Osteoblast (primary cell): ENCODE measurements at regions not wholly inside any gene's neighbourhood (a gene's known extent, or its start where the extent isn't known, plus 50 kb on each side); places are given as distances from the start of the nearest gene placed in this dataset.

ENCODE experiments used
- DNase-seq: peaks from one replicate; pipeline ENCODE4 v3.0.0; 2011; ENCODE audit warnings: low spot score, mixed read lengths; ENCODE audit not compliant: insufficient read length; ENCODE audit errors: missing footprints
- H2AFZ ChIP-seq: 2 replicates; pipeline ENCODE4 v1.6.0; 2011; ENCODE audit warnings: mild to moderate bottlenecking, low read length
- H3K27ac ChIP-seq: 2 replicates; pipeline ENCODE4 v1.5.1; 2011; ENCODE audit warnings: mild to moderate bottlenecking, low read depth, low read length, moderate library complexity
- H3K27me3 ChIP-seq: 2 replicates; pipeline ENCODE4 v1.6.0; 2012; ENCODE audit warnings: mild to moderate bottlenecking, control low read depth, inconsistent platforms, low read length, moderate library complexity; ENCODE audit not compliant: insufficient read depth
- H3K36me3 ChIP-seq: 2 replicates; pipeline ENCODE4 v1.5.1; 2011; ENCODE audit warnings: mild to moderate bottlenecking, low read length, control low read depth, moderate library complexity; ENCODE audit not compliant: insufficient read depth
- H3K4me1 ChIP-seq: 2 replicates; pipeline ENCODE4 v1.5.1; 2011; ENCODE audit warnings: mild to moderate bottlenecking, low read length, control low read depth, moderate library complexity; ENCODE audit not compliant: insufficient read depth
- H3K4me2 ChIP-seq: 2 replicates; pipeline ENCODE4 v1.6.0; 2011; ENCODE audit warnings: mild to moderate bottlenecking, low read length; ENCODE audit not compliant: insufficient read depth
- H3K4me3 ChIP-seq: fragments of 200-600 bp; sonication (generic); 3 replicates; pipeline ENCODE4 v1.5.1; 2012; ENCODE audit warnings: mild to moderate bottlenecking, low read length, inconsistent platforms; ENCODE audit not compliant: insufficient read depth
- H3K79me2 ChIP-seq: 2 replicates; pipeline ENCODE4 v1.6.0; 2012; ENCODE audit warnings: mild to moderate bottlenecking, low read length, control low read depth, inconsistent platforms; ENCODE audit not compliant: insufficient read depth
- H3K9me3 ChIP-seq: 2 replicates; pipeline ENCODE4 v1.5.1; 2011; ENCODE audit warnings: low read depth, low read length, control low read depth
- H4K20me1 ChIP-seq: 2 replicates; pipeline ENCODE4 v1.6.0; 2012; ENCODE audit warnings: mild to moderate bottlenecking, low read length, control low read depth; ENCODE audit not compliant: insufficient read depth
- TF ChIP-seq, protein P1 (sequence below): IDR thresholded peaks from 2 replicates; pipeline ENCODE4 v1.5.1; 2011; ENCODE audit warnings: mild to moderate bottlenecking, low read depth, low read length, moderate library complexity; ENCODE audit errors: extremely low read depth

DNA sequence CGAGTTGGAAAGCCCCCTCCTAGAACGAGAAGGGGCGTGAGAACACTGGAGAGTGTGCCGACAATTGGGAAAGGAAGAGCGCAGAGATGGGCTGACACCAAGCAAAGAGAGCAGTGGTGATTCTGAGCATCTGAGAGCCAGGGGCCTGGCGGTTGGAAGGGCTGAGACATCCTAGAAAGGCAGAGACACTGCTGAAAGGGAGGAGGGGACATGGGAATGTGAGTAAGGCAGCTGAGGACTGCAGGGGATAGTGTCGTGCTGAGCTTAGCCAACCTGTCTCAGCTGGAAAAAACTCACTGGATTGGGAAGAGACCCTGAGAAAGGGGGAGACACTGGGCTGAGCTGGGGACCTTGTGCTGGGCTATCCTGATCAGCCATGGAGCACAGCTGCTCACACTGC, 58.1 kb upstream of the SLC6A6 start:
- Histone ChIP-seq H3K27me3 (peaks cover 14% of the 10 kb centered on the region), H3K4me3 (no peak overlapping the region), H3K9me3 (no peaks in the 10 kb centered on the region), H3K79me2 (no peaks in the 10 kb centered on the region), H2AFZ (no peak overlapping the region), H3K36me3 (no peaks in the 10 kb centered on the region), H3K4me1 (no peaks in the 10 kb centered on the region), H3K4me2 (no peak overlapping the region), H3K27ac (no peak overlapping the region), H4K20me1 (no peaks in the 10 kb centered on the region)
- TF ChIP-seq, protein P1, sequence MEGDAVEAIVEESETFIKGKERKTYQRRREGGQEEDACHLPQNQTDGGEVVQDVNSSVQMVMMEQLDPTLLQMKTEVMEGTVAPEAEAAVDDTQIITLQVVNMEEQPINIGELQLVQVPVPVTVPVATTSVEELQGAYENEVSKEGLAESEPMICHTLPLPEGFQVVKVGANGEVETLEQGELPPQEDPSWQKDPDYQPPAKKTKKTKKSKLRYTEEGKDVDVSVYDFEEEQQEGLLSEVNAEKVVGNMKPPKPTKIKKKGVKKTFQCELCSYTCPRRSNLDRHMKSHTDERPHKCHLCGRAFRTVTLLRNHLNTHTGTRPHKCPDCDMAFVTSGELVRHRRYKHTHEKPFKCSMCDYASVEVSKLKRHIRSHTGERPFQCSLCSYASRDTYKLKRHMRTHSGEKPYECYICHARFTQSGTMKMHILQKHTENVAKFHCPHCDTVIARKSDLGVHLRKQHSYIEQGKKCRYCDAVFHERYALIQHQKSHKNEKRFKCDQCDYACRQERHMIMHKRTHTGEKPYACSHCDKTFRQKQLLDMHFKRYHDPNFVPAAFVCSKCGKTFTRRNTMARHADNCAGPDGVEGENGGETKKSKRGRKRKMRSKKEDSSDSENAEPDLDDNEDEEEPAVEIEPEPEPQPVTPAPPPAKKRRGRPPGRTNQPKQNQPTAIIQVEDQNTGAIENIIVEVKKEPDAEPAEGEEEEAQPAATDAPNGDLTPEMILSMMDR: no peak
- DNase-seq: peak; percentile 70

- peak; percentile 94 for DNase-seq
- Histone ChIP-seq H3K27me3 (peaks cover 14% of the 10 kb centered on the region), H4K20me1 (no peaks in the 10 kb centered on the region), H3K4me3 (no peak overlapping the region), H3K36me3 (no peaks in the 10 kb centered on the region), H3K9me3 (no peaks in the 10 kb centered on the region), H2AFZ (no peak overlapping the region), H3K4me2 (no peak overlapping the region), H3K79me2 (no peaks in the 10 kb centered on the region), H3K4me1 (no peaks in the 10 kb centered on the region), H3K27ac (no peak overlapping the region)
- TF ChIP-seq, protein P1: no peak
Observed at GRCh38 chr3:14345496-14346150, 56.8 kb upstream of the SLC6A6 start.

- Histone ChIP-seq H4K20me1 (no peaks in the 10 kb centered on the region), H3K36me3 (no peaks in the 10 kb centered on the region), H3K4me2 (no peak overlapping the region), H2AFZ (no peak overlapping the region), H3K27me3 (peaks cover 14% of the 10 kb centered on the region), H3K4me3 (no peak overlapping the region), H3K4me1 (no peaks in the 10 kb centered on the region), H3K9me3 (no peaks in the 10 kb centered on the region), H3K79me2 (no peaks in the 10 kb centered on the region), H3K27ac (no peak overlapping the region)
- TF ChIP-seq, protein P1: no peak
- DNase-seq: peak; percentile 66
Observed at GRCh38 chr3:14346191-14346590, 56.2 kb upstream of the SLC6A6 start.

- Histone ChIP-seq H3K27me3 (peaks cover 14% of the 10 kb centered on the region), H3K4me2 (no peak overlapping the region), H3K27ac (no peak overlapping the region), H3K36me3 (no peaks in the 10 kb centered on the region), H2AFZ (no peak overlapping the region), H3K9me3 (no peaks in the 10 kb centered on the region), H3K79me2 (no peaks in the 10 kb centered on the region), H3K4me1 (no peaks in the 10 kb centered on the region), H4K20me1 (no peaks in the 10 kb centered on the region), H3K4me3 (no peak overlapping the region)
- TF ChIP-seq, protein P1: no peak
- DNase-seq: no peak
Observed at GRCh38 chr3:14346642-14347041, 55.8 kb upstream of the SLC6A6 start.
